DND-41 (cell line): ENCODE measurements at regions not wholly inside any gene's neighbourhood (a gene's known extent, or its start where the extent isn't known, plus 50 kb on each side); places are given as distances from the start of the nearest gene placed in this dataset.

Source experiments
- ATAC-seq: fragments of 200-7000 bp; cut with Tn5 transposase; 3 replicates; pipeline ENCODE4 v1.9.1; 2021; ENCODE audit warnings: low read depth; ENCODE audit not compliant: insufficient read depth
- DNase-seq: peaks from one replicate; pipeline ENCODE4 v3.0.0-alpha.2; 2020
- H2AFZ ChIP-seq: 2 replicates; pipeline ENCODE4 v1.6.0; 2012; ENCODE audit warnings: low read depth, low read length
- H3K27ac ChIP-seq: 2 replicates; pipeline ENCODE4 v1.5.1; 2012; ENCODE audit warnings: low read length, inconsistent platforms
- H3K27me3 ChIP-seq: fragments of 200-600 bp; sonication (generic); 2 replicates; pipeline ENCODE4 v1.6.0; 2012; ENCODE audit warnings: low read length, mild to moderate bottlenecking, inconsistent platforms; ENCODE audit not compliant: insufficient read depth, poor library complexity
- H3K36me3 ChIP-seq: 2 replicates; pipeline ENCODE4 v1.5.1; 2012; ENCODE audit warnings: low read length, inconsistent platforms; ENCODE audit not compliant: insufficient read depth
- H3K4me1 ChIP-seq: 2 replicates; pipeline ENCODE4 v1.5.1; 2012; ENCODE audit warnings: mild to moderate bottlenecking, low read length; ENCODE audit not compliant: insufficient read depth
- H3K4me2 ChIP-seq: 2 replicates; pipeline ENCODE4 v1.6.0; 2012; ENCODE audit warnings: mild to moderate bottlenecking, moderate library complexity, low read length, inconsistent platforms; ENCODE audit not compliant: insufficient read depth
- H3K4me3 ChIP-seq, 2 experiments: fragments of 200-600 bp in 1 of 2; shearing (Covaris generic) in 1 of 2; 2 replicates each; pipeline ENCODE4 v1.5.1; 2012 to 2016; ENCODE audit warnings: inconsistent platforms in 2 of 2, low read length in 2 of 2, mild to moderate bottlenecking in 2 of 2, low read depth in 1 of 2, moderate library complexity in 1 of 2
- H3K79me2 ChIP-seq: 2 replicates; pipeline ENCODE4 v1.6.0; 2012; ENCODE audit warnings: low read length, inconsistent platforms; ENCODE audit not compliant: insufficient read depth
- H3K9ac ChIP-seq: 2 replicates; pipeline ENCODE4 v1.6.0; 2012; ENCODE audit warnings: low read depth, mild to moderate bottlenecking, inconsistent platforms, low read length, moderate library complexity
- H3K9me3 ChIP-seq: 2 replicates; pipeline ENCODE4 v1.5.1; 2012; ENCODE audit warnings: low read length, moderate library complexity, mild to moderate bottlenecking, inconsistent platforms; ENCODE audit not compliant: insufficient read depth, severe bottlenecking
- H4K20me1 ChIP-seq: 2 replicates; pipeline ENCODE4 v1.6.0; 2012; ENCODE audit warnings: low read length; ENCODE audit not compliant: insufficient read depth
- EZH2 ChIP-seq: IDR thresholded peaks from 3 replicates; pipeline ENCODE4 v1.6.1; 2012; ENCODE audit warnings: borderline replicate concordance, low read depth, mild to moderate bottlenecking, moderate library complexity, low read length, inconsistent platforms; ENCODE audit not compliant: severe bottlenecking
- TF ChIP-seq, protein P1 (sequence below): IDR thresholded peaks from 2 replicates; pipeline ENCODE4 v1.5.1; 2012; ENCODE audit warnings: borderline replicate concordance, low read length, moderate library complexity, mild to moderate bottlenecking; ENCODE audit not compliant: poor library complexity, severe bottlenecking; ENCODE audit errors: extremely low read depth

DNA sequence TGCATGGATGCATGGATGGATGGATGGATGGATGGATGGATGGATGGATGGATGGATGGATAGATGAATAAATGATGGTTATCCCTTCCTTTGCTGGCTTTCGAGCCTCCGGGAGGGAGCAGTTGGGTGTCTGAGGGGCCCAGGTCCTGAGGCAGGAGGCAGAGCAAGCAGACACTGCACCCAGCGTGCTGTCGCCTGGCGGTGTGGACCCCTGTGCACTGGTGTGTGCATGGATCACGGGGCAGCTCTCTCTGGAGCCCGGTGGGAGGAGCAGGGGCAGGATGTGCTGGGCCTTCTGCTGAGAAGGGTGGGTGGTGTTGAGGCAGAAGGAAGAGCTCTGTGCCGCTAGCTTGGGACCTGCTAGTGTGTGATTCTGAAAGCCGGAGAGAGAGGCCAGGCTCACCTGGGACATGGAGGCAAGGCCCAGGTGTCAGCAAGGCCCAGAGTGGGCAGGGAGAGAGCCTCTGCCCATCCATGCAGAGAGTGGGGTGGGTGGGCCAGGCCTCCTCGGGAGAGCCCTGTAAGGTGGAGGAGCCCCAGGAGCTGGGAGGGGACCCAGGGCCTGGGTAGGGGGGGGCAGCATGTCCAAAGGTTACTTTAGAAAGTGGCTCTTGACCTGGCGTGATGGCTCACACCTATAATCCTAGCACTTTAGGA lies 254.4 kb downstream of the BRD1 start:
- H3K4me3 ChIP-seq: no peak overlapping the region
- H2AFZ ChIP-seq: no peak overlapping the region
- H3K9me3 ChIP-seq: no peaks in the 10 kb centered on the region
- TF ChIP-seq, protein P1, sequence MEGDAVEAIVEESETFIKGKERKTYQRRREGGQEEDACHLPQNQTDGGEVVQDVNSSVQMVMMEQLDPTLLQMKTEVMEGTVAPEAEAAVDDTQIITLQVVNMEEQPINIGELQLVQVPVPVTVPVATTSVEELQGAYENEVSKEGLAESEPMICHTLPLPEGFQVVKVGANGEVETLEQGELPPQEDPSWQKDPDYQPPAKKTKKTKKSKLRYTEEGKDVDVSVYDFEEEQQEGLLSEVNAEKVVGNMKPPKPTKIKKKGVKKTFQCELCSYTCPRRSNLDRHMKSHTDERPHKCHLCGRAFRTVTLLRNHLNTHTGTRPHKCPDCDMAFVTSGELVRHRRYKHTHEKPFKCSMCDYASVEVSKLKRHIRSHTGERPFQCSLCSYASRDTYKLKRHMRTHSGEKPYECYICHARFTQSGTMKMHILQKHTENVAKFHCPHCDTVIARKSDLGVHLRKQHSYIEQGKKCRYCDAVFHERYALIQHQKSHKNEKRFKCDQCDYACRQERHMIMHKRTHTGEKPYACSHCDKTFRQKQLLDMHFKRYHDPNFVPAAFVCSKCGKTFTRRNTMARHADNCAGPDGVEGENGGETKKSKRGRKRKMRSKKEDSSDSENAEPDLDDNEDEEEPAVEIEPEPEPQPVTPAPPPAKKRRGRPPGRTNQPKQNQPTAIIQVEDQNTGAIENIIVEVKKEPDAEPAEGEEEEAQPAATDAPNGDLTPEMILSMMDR: no peak
- TF ChIP-seq EZH2: no peak
- no peaks in the 10 kb centered on the region for H3K79me2 ChIP-seq
- ATAC-seq (no peak), DNase-seq (no peak)
- H3K27me3 ChIP-seq: no peaks in the 10 kb centered on the region
- no peak overlapping the region for H3K9ac ChIP-seq
- no peaks in the 10 kb centered on the region for H3K36me3 ChIP-seq
- H3K27ac ChIP-seq: no peak overlapping the region
- no peak overlapping the region for H3K4me2 ChIP-seq
- H3K4me1 ChIP-seq: no peaks in the 10 kb centered on the region
- no peaks in the 10 kb centered on the region for H4K20me1 ChIP-seq

DNA sequence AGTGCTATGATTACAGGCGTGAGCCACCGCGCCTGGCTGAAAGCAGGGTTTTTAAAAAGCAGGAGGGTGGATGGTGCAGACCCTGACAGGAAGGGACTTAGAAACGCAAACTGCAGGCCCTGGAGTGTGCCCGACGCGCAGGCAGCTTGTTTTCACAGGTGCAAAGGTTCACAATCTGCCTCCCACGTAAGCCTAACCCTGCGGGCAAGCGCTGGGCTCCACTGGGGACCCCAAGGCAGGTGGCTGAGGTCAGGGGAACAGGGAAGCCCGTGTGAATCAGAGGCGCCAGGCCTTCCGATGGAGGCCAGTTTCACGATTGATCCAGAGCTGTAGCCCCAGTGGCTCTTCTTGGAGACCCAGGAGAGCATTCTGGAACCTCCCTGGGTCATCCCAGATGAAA lies 256.3 kb downstream of the BRD1 start:
- no peak for DNase-seq
- Histone ChIP-seq H3K4me3 (no peak overlapping the region), H3K27ac (no peak overlapping the region), H3K36me3 (no peaks in the 10 kb centered on the region), H3K27me3 (no peaks in the 10 kb centered on the region), H4K20me1 (no peaks in the 10 kb centered on the region), H3K79me2 (no peaks in the 10 kb centered on the region), H3K4me1 (no peaks in the 10 kb centered on the region), H3K9me3 (no peaks in the 10 kb centered on the region), H3K4me2 (no peak overlapping the region), H3K9ac (no peak overlapping the region), H2AFZ (no peak overlapping the region)
- TF ChIP-seq EZH2: no peak
- TF ChIP-seq, protein P1: no peak
- ATAC-seq: no peak

DNA sequence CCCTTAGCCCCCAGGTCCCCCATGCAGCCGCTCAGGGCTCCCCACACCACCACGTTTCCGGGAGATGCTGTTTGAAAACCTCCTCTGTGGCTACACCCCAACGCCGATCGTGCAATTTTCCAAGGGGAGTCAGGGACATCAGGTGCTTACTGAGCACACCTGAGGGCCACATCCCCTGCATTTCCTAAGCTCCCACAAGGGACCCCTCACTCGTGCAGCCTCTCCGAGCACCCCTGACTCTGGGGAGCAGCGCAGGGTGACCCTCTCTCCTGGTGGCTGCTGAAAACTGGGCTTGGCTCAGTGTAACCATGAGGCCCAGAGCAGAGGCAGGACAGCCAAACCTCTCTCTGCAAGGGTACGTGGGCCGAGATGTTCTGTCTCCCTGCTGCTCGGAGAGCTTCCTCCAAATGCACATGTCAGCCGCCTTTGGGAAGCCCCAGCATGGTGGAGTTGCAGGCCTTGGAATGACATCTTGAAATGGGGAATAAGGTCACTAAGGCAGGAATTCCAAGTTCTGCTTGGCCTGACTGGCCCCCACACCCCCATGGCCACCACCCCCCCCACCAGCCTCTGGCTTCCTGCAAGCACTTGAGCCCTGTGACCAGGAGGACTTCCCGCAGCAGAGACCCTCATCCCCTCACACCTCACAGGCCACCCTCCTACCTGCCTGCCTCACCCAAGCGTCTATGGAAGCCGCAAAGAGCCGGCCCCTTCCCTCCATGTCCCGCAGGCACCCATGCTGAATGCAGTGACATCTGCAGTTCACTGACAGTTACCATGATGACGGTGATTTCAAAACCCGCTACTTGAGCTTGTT lies 257.4 kb downstream of the BRD1 start:
- H3K4me2 ChIP-seq: no peak overlapping the region
- no peak for DNase-seq
- H3K4me1 ChIP-seq: no peaks in the 10 kb centered on the region
- no peaks in the 10 kb centered on the region for H3K9me3 ChIP-seq
- H3K9ac ChIP-seq: no peak overlapping the region
- H3K27me3 ChIP-seq: no peaks in the 10 kb centered on the region
- no peak for ATAC-seq
- no peaks in the 10 kb centered on the region for H3K36me3 ChIP-seq
- H2AFZ ChIP-seq: no peak overlapping the region
- H4K20me1 ChIP-seq: no peaks in the 10 kb centered on the region
- H3K4me3 ChIP-seq: no peak overlapping the region
- no peaks in the 10 kb centered on the region for H3K79me2 ChIP-seq
- no peak for TF ChIP-seq EZH2
- TF ChIP-seq, protein P1: no peak
- no peak overlapping the region for H3K27ac ChIP-seq
